GM23338 (cell line): ENCODE measurements at regions not wholly inside any gene's neighbourhood (a gene's known extent, or its start where the extent isn't known, plus 50 kb on each side); places are given as distances from the start of the nearest gene placed in this dataset.

ENCODE experiments used
- ATAC-seq: fragments of 200-7000 bp; cut with Tn5 transposase; 3 replicates; pipeline ENCODE4 v1.9.1; 2020
- DNase-seq: peaks from one replicate; pipeline ENCODE4 v3.0.0-alpha.2; 2015; ENCODE audit warnings: low spot score
- H2AFZ ChIP-seq: fragments of 200-600 bp; sonication (generic); 2 replicates; pipeline ENCODE4 v1.8.0; 2016; ENCODE audit warnings: antibody characterized with exemption, mild to moderate bottlenecking, moderate library complexity
- H3F3A ChIP-seq: fragments of 200-600 bp; sonication (generic); replicated peaks from 2 replicates; pipeline ENCODE4 v1.8.0; 2017; ENCODE audit warnings: antibody characterized with exemption, mixed run types, low read depth
- H3K27ac ChIP-seq: fragments of 200-600 bp; sonication (generic); 2 replicates; pipeline ENCODE4 v1.6.1; 2016; ENCODE audit warnings: low read depth
- H3K27me3 ChIP-seq: fragments of 200-600 bp; sonication (generic); 2 replicates; pipeline ENCODE4 v1.8.0; 2016; ENCODE audit warnings: mild to moderate bottlenecking, mixed run types, moderate library complexity; ENCODE audit not compliant: insufficient read depth
- H3K36me3 ChIP-seq: fragments of 200-600 bp; sonication (generic); 2 replicates; pipeline ENCODE4 v1.8.0; 2016; ENCODE audit warnings: mild to moderate bottlenecking; ENCODE audit not compliant: insufficient read depth
- H3K4me1 ChIP-seq: fragments of 200-600 bp; sonication (generic); 2 replicates; pipeline ENCODE4 v1.8.0; 2016; ENCODE audit warnings: mild to moderate bottlenecking, moderate library complexity; ENCODE audit not compliant: insufficient read depth
- H3K4me2 ChIP-seq: fragments of 200-600 bp; sonication (generic); 2 replicates; pipeline ENCODE4 v1.7.1; 2017; ENCODE audit warnings: mixed run types
- H3K4me3 ChIP-seq: fragments of 200-600 bp; sonication (generic); 2 replicates; pipeline ENCODE4 v1.6.1; 2016; ENCODE audit warnings: mixed run types
- H3K79me2 ChIP-seq: fragments of 200-600 bp; sonication (generic); replicated peaks from 2 replicates; pipeline ENCODE4 v1.8.0; 2017; ENCODE audit warnings: mild to moderate bottlenecking; ENCODE audit not compliant: insufficient read depth
- H3K9me2 ChIP-seq: fragments of 200-600 bp; sonication (generic); 2 replicates; pipeline ENCODE4 v1.8.0; 2017; ENCODE audit not compliant: insufficient read depth
- H4K20me1 ChIP-seq: fragments of 200-600 bp; sonication (generic); replicated peaks from 2 replicates; pipeline ENCODE4 v1.8.0; 2017; ENCODE audit warnings: mild to moderate bottlenecking; ENCODE audit not compliant: insufficient read depth
- H3K27ac Mint-ChIP-seq: 2 replicates; pipeline ENCODE4 v1.8.0; 2020; ENCODE audit warnings: inconsistent platforms, mild to moderate bottlenecking, moderate library complexity, mixed read lengths
- H3K27me3 Mint-ChIP-seq: 3 replicates; pipeline ENCODE4 v1.8.0; 2022; ENCODE audit warnings: low read depth, mild to moderate bottlenecking, moderate library complexity, mixed read lengths, inconsistent platforms; ENCODE audit not compliant: insufficient read depth, poor library complexity
- H3K36me3 Mint-ChIP-seq: 3 replicates; pipeline ENCODE4 v1.8.0; 2021; ENCODE audit warnings: low read depth, mild to moderate bottlenecking, inconsistent platforms, moderate library complexity, mixed read lengths
- H3K4me1 Mint-ChIP-seq: 3 replicates; pipeline ENCODE4 v1.8.0; 2020; ENCODE audit warnings: mild to moderate bottlenecking, inconsistent platforms, mixed read lengths
- H3K4me3 Mint-ChIP-seq: 3 replicates; pipeline ENCODE4 v1.8.0; 2021; ENCODE audit warnings: moderate library complexity, mild to moderate bottlenecking, inconsistent platforms, mixed read lengths
- H3K9me3 Mint-ChIP-seq: 3 replicates; pipeline ENCODE4 v1.8.0; 2020; ENCODE audit warnings: moderate library complexity, mild to moderate bottlenecking, inconsistent platforms, mixed read lengths
- CREB1 ChIP-seq: fragments of 250-450 bp; sonication (Bioruptor Pico); IDR thresholded peaks from 2 replicates; pipeline ENCODE4 v1.5.0; 2020; ENCODE audit warnings: low read depth, mild to moderate bottlenecking, moderate library complexity
- CTCF ChIP-seq, 2 experiments: fragments of 200-600 bp in 1 of 2; sonication (generic) in 1 of 2; conservative IDR thresholded peaks; 2 replicates each; pipeline versions ENCODE4 v1.5.1 to v1.6.1; 2016 to 2017; ENCODE audit warnings: antibody characterized with exemption in 2 of 2, low read depth in 2 of 2, mild to moderate bottlenecking in 2 of 2, moderate library complexity in 1 of 2
- EZH2phosphoT487 ChIP-seq: fragments of 200-600 bp; sonication (generic); IDR thresholded peaks from one replicate; pipeline ENCODE4 v1.8.1; 2018; ENCODE audit warnings: antibody characterized with exemption; ENCODE audit not compliant: unreplicated experiment
- JUNB ChIP-seq: IDR thresholded peaks from one replicate; pipeline ENCODE4 v1.6.1; 2016; ENCODE audit warnings: antibody characterized with exemption; ENCODE audit not compliant: unreplicated experiment
- NANOG ChIP-seq: IDR thresholded peaks from 2 replicates; pipeline ENCODE4 v1.6.1; 2016; ENCODE audit warnings: antibody characterized with exemption, borderline replicate concordance
- POLR2AphosphoS5 ChIP-seq: IDR thresholded peaks from 2 replicates; pipeline ENCODE4 v1.6.1; 2016; ENCODE audit warnings: antibody characterized with exemption, low read depth
- STAT1 ChIP-seq: IDR thresholded peaks from one replicate; pipeline ENCODE4 v1.6.1; 2016; ENCODE audit warnings: antibody characterized with exemption; ENCODE audit not compliant: unreplicated experiment
- ZNF114 ChIP-seq: fragments of 250-450 bp; sonication (Bioruptor Pico); IDR thresholded peaks from 2 replicates; pipeline ENCODE4 v1.5.0; 2020; ENCODE audit warnings: mild to moderate bottlenecking, moderate library complexity
- ZNF331 ChIP-seq: fragments of 250-450 bp; sonication (Bioruptor Pico); IDR thresholded peaks from 2 replicates; pipeline ENCODE4 v1.5.0; 2020; ENCODE audit warnings: low read depth, mild to moderate bottlenecking, moderate library complexity
- ZNF462 ChIP-seq: fragments of 250-450 bp; sonication (Bioruptor Pico); IDR thresholded peaks from 2 replicates; pipeline ENCODE4 v1.5.0; 2020; ENCODE audit warnings: mild to moderate bottlenecking, moderate library complexity
- TF ChIP-seq, protein P1 (sequence below): IDR thresholded peaks from 2 replicates; pipeline ENCODE4 v1.6.1; 2016; ENCODE audit warnings: antibody characterized with exemption
- TF ChIP-seq, protein P2 (sequence below): IDR thresholded peaks from one replicate; pipeline ENCODE4 v1.6.1; 2018; ENCODE audit warnings: antibody characterized with exemption; ENCODE audit not compliant: unreplicated experiment

DNA sequence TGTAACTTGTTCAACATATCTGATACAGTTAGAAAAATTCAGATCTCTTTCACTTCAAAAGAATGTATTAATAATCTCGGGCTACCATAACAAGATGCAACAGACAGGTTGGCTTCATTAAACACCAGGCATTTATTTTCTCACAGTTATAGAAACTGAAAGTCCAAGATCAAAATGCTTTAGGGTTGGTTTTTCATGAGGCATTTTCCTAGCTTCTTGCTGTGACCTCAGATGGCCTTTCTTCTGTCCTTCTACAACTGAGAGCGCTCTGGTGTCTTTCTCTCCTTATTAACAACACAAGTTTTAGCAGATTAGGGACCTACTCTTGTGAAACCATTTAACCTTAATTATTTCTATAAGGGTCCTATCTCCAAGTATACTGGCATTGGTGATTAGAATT is 452.5 kb downstream of the ZNF804A start:
- Mint-ChIP-seq H3K27ac (no peak overlapping the region), H3K4me1 (no peaks in the 10 kb centered on the region), H3K4me3 (no peak overlapping the region), H3K27me3 (no peaks in the 10 kb centered on the region), H3K9me3 (peaks cover 3% of the 10 kb centered on the region; the same call in 1 of the 3 replicates), H3K36me3 (0 out of 3 replicates have a peak, but pooled peaks cover 2% of the 10 kb centered on the region)
- no peaks in the 10 kb centered on the region for H3K9me2 ChIP-seq
- DNase-seq (no peak), ATAC-seq (no peak)
- no peaks in the 10 kb centered on the region for H3K79me2 ChIP-seq
- no peak for TF ChIP-seq CREB1 (CRISPR knock-in tag)
- TF ChIP-seq, protein P1, sequence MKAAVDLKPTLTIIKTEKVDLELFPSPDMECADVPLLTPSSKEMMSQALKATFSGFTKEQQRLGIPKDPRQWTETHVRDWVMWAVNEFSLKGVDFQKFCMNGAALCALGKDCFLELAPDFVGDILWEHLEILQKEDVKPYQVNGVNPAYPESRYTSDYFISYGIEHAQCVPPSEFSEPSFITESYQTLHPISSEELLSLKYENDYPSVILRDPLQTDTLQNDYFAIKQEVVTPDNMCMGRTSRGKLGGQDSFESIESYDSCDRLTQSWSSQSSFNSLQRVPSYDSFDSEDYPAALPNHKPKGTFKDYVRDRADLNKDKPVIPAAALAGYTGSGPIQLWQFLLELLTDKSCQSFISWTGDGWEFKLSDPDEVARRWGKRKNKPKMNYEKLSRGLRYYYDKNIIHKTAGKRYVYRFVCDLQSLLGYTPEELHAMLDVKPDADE, result no peak
- TF ChIP-seq POLR2AphosphoS5, result no peak
- TF ChIP-seq, protein P2, sequence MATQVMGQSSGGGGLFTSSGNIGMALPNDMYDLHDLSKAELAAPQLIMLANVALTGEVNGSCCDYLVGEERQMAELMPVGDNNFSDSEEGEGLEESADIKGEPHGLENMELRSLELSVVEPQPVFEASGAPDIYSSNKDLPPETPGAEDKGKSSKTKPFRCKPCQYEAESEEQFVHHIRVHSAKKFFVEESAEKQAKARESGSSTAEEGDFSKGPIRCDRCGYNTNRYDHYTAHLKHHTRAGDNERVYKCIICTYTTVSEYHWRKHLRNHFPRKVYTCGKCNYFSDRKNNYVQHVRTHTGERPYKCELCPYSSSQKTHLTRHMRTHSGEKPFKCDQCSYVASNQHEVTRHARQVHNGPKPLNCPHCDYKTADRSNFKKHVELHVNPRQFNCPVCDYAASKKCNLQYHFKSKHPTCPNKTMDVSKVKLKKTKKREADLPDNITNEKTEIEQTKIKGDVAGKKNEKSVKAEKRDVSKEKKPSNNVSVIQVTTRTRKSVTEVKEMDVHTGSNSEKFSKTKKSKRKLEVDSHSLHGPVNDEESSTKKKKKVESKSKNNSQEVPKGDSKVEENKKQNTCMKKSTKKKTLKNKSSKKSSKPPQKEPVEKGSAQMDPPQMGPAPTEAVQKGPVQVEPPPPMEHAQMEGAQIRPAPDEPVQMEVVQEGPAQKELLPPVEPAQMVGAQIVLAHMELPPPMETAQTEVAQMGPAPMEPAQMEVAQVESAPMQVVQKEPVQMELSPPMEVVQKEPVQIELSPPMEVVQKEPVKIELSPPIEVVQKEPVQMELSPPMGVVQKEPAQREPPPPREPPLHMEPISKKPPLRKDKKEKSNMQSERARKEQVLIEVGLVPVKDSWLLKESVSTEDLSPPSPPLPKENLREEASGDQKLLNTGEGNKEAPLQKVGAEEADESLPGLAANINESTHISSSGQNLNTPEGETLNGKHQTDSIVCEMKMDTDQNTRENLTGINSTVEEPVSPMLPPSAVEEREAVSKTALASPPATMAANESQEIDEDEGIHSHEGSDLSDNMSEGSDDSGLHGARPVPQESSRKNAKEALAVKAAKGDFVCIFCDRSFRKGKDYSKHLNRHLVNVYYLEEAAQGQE, result no peak
- no peak for TF ChIP-seq EZH2phosphoT487
- no peak for TF ChIP-seq ZNF114 (CRISPR knock-in tag)
- TF ChIP-seq JUNB, result no peak
- TF ChIP-seq ZNF331, result no peak
- no peak for TF ChIP-seq CTCF (conservative IDR thresholded peaks at IDR 0.05; ENCODE audit: low read depth in 2 of 2)
- no peak for TF ChIP-seq ZNF462 (CRISPR knock-in tag)
- TF ChIP-seq STAT1, result no peak
- TF ChIP-seq NANOG, result no peak
- no peak overlapping the region for H3K27ac ChIP-seq
- H3K4me3 ChIP-seq, result no peak overlapping the region
- no peaks in the 10 kb centered on the region for H4K20me1 ChIP-seq
- no peaks in the 10 kb centered on the region for H3F3A ChIP-seq
- no peak overlapping the region for H2AFZ ChIP-seq
- no peaks in the 10 kb centered on the region for H3K27me3 ChIP-seq
- no peaks in the 10 kb centered on the region for H3K4me1 ChIP-seq
- H3K36me3 ChIP-seq, result no peaks in the 10 kb centered on the region
- no peak overlapping the region for H3K4me2 ChIP-seq
